Tibial artery (tissue), 4 donors: ENCODE measurements at regions not wholly inside any gene's neighbourhood (a gene's known extent, or its start where the extent isn't known, plus 50 kb on each side); places are given as distances from the start of the nearest gene placed in this dataset.

Experiments used
- DNase-seq, 2 donors: peaks; one replicate each; pipeline ENCODE4 v3.0.0-alpha.2; 2019
- H3K27ac ChIP-seq, 2 donors: fragments of 200-600 bp; sonication (generic) in 1 of 2; 1 replicate in 1 of 2; 2 replicates in 1 of 2; pipeline ENCODE4 v1.5.1; 2018 to 2019; ENCODE audit warnings: mild to moderate bottlenecking in 1 of 2
- H3K27me3 ChIP-seq, 2 donors: fragments of 200-600 bp; sonication (generic) in 1 of 2; one replicate each; pipeline versions ENCODE4 v1.5.1 to v1.6.0; 2016 to 2019
- H3K36me3 ChIP-seq, 3 donors: fragments of 200-600 bp; sonication (generic) in 2 of 3; one replicate each; pipeline ENCODE4 v1.5.1; 2016 to 2019; ENCODE audit warnings: mild to moderate bottlenecking in 2 of 3
- H3K4me1 ChIP-seq, 4 donors: fragments of 200-600 bp; sonication (generic) in 2 of 4; 1 replicate in 3 of 4; 2 replicates in 1 of 4; pipeline ENCODE4 v1.5.1; 2016 to 2019
- H3K4me3 ChIP-seq, 2 donors: fragments of 200-600 bp; sonication (generic) in 1 of 2; 1 replicate in 1 of 2; 2 replicates in 1 of 2; pipeline ENCODE4 v1.5.1; 2018 to 2019; ENCODE audit warnings: mild to moderate bottlenecking in 2 of 2
- H3K9me3 ChIP-seq, 3 donors: fragments of 200-600 bp; sonication (generic) in 1 of 3; one replicate each; pipeline ENCODE4 v1.5.1; 2016 to 2019
- intact Hi-C: fragments of 100-400 bp; cut with DNase I; formaldehyde crosslinking; loops from one replicate; pipeline ENCODE4 v1.15.0; 2023; ENCODE audit warnings: low total_unique reads
- TF ChIP-seq, protein P1 (sequence below), 2 experiments: fragments of 200-600 bp in 1 of 2; fragments of 450-650 bp in 1 of 2; IDR thresholded peaks; one replicate each; pipeline ENCODE4 v1.5.1; 2017 to 2019; ENCODE audit warnings: antibody characterized with exemption in 2 of 2, mild to moderate bottlenecking in 1 of 2, moderate library complexity in 1 of 2

DNA sequence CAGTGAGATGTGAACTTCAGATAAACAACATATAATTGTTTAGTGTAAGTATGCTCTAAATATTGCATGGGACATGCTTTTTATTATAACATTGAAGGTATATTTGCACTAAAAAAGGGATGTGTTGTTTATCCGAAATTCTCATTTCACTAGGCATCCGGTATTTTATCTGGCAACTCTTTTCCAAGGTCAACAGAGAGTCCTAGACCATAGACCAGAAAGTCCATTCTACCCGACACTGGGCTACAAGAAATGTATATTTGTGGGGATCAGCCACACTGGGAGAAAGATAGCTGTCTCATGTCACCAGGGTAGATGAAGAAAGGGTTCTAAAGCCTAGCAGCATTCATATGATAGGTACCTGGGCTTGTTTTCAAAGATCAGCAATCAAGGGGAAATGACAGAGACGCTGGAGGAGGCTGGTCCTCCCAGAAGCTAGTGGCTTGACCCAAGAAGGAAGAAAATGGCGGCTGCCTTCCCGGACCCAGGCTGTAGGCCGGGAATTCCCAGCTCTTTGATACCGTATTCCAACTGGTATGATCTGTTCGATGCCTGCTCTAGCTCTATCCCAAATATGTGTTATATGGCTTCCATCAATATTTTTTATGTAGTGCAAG is 161.1 kb upstream of the IRF2BP2 start:
- Histone ChIP-seq H3K9me3 (no peaks in the 10 kb centered on the region), H3K27ac (peak overlapping the region in 1 of 2 donors; percentile 62), H3K36me3 (no peaks in the 10 kb centered on the region), H3K27me3 (no peaks in the 10 kb centered on the region), H3K4me3 (no peak overlapping the region), H3K4me1 (peaks cover 0 to 23% (median 7%) of the 10 kb centered on the region in 4 donors)
- intact Hi-C loops: no loop called here
- TF ChIP-seq, protein P1, sequence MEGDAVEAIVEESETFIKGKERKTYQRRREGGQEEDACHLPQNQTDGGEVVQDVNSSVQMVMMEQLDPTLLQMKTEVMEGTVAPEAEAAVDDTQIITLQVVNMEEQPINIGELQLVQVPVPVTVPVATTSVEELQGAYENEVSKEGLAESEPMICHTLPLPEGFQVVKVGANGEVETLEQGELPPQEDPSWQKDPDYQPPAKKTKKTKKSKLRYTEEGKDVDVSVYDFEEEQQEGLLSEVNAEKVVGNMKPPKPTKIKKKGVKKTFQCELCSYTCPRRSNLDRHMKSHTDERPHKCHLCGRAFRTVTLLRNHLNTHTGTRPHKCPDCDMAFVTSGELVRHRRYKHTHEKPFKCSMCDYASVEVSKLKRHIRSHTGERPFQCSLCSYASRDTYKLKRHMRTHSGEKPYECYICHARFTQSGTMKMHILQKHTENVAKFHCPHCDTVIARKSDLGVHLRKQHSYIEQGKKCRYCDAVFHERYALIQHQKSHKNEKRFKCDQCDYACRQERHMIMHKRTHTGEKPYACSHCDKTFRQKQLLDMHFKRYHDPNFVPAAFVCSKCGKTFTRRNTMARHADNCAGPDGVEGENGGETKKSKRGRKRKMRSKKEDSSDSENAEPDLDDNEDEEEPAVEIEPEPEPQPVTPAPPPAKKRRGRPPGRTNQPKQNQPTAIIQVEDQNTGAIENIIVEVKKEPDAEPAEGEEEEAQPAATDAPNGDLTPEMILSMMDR (IDR thresholded peaks at IDR 0.05): no peak
- no peak for DNase-seq

DNA sequence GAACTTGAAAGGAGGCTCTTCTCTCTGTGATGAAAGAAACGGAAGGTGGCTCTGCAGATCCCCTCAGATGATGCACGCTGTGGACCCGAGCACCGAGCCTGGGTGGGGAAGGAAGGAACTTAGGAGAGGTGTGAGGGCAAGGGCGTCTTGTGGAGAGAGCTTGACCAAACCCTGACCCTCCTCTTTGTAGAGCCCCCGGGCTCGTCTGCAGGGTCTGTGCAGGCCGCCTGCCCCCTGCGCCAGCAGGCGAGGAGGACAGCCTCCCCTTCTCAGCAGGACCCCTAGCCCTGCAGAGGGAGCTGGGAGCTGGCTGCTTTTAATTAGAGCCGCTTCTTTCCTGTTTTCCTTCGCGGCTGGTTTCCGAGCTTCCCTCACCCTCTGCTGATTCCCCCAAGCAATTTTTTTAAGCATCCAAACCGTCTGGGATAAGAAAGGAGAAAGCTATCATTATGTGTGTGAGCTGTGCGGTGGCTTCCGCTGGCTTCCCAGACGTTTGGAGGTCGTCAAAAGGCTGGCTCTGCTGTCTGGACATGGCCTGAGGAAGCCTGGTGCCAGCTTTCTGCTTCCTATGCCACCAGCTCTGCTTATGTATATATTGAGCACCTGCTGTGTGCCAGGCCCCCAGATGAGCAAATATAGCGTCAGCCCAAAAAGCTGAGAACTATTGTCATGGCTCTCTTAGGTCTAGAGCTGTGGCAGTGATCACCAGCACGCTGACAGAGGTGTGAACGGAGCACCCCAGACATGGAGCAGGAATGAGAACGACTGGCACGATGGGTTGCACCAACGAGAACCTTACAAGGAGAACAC is 160.2 kb upstream of the IRF2BP2 start:
- no peaks in the 10 kb centered on the region for H3K9me3 ChIP-seq
- peaks cover 0 to 23% (median 7%) of the 10 kb centered on the region in 4 donors for H3K4me1 ChIP-seq
- H3K27ac ChIP-seq: no peak overlapping the region
- no peaks in the 10 kb centered on the region for H3K36me3 ChIP-seq
- H3K4me3 ChIP-seq: no peak overlapping the region
- no peaks in the 10 kb centered on the region for H3K27me3 ChIP-seq
- TF ChIP-seq, protein P1 (IDR thresholded peaks at IDR 0.05): no peak
- intact Hi-C loops: no loop called here
- no peak for DNase-seq

DNA sequence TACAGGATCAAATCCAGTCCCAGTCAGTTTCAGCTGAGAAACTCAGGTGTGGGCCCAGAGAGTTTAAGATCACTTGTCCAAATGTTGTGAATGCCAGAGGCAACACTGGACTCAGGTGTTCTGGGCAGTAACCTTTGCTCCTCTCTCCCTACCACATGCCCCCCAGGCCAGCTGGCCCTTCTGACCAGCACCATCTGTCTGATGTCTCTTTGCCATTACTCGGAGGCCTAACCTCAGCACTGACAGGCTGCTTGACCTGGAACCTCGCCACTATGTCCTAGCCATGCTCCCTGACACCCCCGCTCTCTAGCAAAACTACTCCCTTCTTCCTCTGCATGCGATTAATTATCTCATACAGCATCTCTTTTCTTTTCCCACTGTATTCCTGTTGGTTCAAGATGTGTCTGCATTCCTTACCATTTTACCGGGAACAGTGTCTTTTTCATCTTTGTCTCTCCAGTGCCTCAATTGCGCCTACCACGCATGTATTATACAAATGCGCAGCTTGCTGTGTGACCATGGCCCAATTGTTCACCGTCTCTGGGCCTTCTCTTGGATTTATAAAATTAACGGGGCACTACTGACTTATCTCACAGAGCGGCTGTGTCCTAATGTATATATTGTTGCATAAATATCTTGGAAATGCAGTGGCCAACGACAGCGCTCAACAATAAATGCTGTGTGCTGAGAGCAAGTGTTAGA is 159.5 kb upstream of the IRF2BP2 start:
- no peak for DNase-seq
- H3K27ac ChIP-seq: no peak overlapping the region

GRCh38 chr1:234768569-234769283 is 158.7 kb upstream of the IRF2BP2 start:
- no peak for DNase-seq
- Histone ChIP-seq H3K36me3 (no peaks in the 10 kb centered on the region), H3K27ac (no peak overlapping the region), H3K4me1 (peaks cover 0 to 23% (median 7%) of the 10 kb centered on the region in 4 donors), H3K4me3 (no peak overlapping the region), H3K27me3 (no peaks in the 10 kb centered on the region), H3K9me3 (no peaks in the 10 kb centered on the region)
- TF ChIP-seq, protein P1 (IDR thresholded peaks at IDR 0.05): no peak
- intact Hi-C loops: no loop called here

More for the DNA sequence above, 159.5 kb upstream of the IRF2BP2 start:
- no peaks in the 10 kb centered on the region for H3K9me3 ChIP-seq
- no peak overlapping the region for H3K4me3 ChIP-seq
- H3K4me1 ChIP-seq: peaks cover 0 to 23% (median 7%) of the 10 kb centered on the region in 4 donors
- no peaks in the 10 kb centered on the region for H3K36me3 ChIP-seq
- H3K27me3 ChIP-seq: no peaks in the 10 kb centered on the region
- intact Hi-C loops: no loop called here
- TF ChIP-seq, protein P1 (IDR thresholded peaks at IDR 0.05): no peak

DNA sequence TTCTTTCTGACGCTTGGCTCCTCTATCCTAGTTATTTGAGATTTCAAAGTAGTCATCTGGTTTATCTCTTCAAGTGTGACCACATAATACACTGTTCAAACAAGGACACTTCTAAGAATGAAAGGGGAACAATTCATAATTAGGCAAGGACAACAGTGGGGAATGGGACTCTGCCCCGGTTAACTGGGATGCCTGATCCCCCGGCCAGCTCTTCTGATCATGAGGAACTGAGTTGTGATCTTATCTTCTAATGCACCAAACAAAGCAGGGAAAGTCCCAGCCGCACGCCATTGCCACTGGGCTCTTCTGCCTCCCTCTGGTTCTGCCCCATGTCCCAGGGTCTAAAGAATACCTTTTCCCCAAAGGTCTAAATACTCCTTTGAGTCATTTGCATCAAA is 158.2 kb upstream of the IRF2BP2 start:
- H3K27ac ChIP-seq: no peak overlapping the region
- TF ChIP-seq, protein P1 (IDR thresholded peaks at IDR 0.05): no peak
- H3K9me3 ChIP-seq: no peaks in the 10 kb centered on the region
- H3K27me3 ChIP-seq: no peaks in the 10 kb centered on the region
- H3K36me3 ChIP-seq: no peaks in the 10 kb centered on the region
- H3K4me1 ChIP-seq: peaks cover 0 to 23% (median 7%) of the 10 kb centered on the region in 4 donors
- H3K4me3 ChIP-seq: no peak overlapping the region
- DNase-seq: no peak
- intact Hi-C loops: no loop called here
